ENCODE measurements at regions not wholly inside any gene's neighbourhood (a gene's known extent, or its start where the extent isn't known, plus 50 kb on each side); places are given as distances from the start of the nearest gene placed in this dataset.
A peak's percentile ranks its signal among the peaks of the same experiment; 100 is the strongest.

GRCh38 chr2:204257781-204258180 lies 287.5 kb upstream of the PARD3B start:
- WGBS: 93% methylated on average over 5 of the region's 5 CpGs
- H3K4me1 ChIP-seq (replicated peaks): no peaks in the 10 kb centered on the region
- no peaks in the 10 kb centered on the region for H3K27me3 ChIP-seq (replicated peaks; ENCODE audit: insufficient read depth)
- H3K4me3 ChIP-seq: no peak overlapping the region
- DNase-seq (ENCODE audit: low spot score): no peak
- intact Hi-C loops (cut with DNase I): no loop called here
- H3K27ac ChIP-seq: no peak overlapping the region
- TF ChIP-seq POLR2A (IDR thresholded peaks at IDR 0.05) (no peak), POLR2AphosphoS5 (IDR thresholded peaks at IDR 0.05) (no peak), CTCF (IDR thresholded peaks at IDR 0.05) (no peak)
- H3K9me3 ChIP-seq: no peaks in the 10 kb centered on the region
- no peaks in the 10 kb centered on the region for H3K36me3 ChIP-seq

DNA sequence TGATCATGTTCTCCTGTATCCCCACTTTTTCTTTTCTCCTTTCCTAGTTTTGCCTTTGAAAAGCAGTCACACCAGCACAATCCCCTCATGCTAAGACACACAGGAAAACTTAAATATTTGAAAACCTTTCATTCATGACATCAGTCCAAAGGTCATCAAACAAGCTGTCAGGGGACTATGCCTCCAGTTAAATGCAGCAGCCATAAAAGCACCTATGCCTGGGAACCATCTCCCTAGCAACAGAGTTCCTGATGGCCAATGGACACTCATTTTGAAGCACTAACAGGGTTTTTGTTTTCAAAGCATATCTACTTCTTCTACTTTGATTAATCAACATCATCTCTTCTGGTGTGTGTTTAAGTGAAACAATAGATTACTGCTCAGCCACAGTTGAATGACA lies 286.4 kb upstream of the PARD3B start:
- no peak for DNase-seq (ENCODE audit: low spot score)
- Histone ChIP-seq H3K4me1 (replicated peaks) (no peaks in the 10 kb centered on the region), H3K27ac (no peak overlapping the region), H3K36me3 (no peaks in the 10 kb centered on the region), H3K9me3 (no peaks in the 10 kb centered on the region), H3K4me3 (no peak overlapping the region), H3K27me3 (replicated peaks; ENCODE audit: insufficient read depth) (no peaks in the 10 kb centered on the region)
- intact Hi-C loops (cut with DNase I): no loop called here
- TF ChIP-seq POLR2A (IDR thresholded peaks at IDR 0.05) (no peak), CTCF (IDR thresholded peaks at IDR 0.05) (no peak), POLR2AphosphoS5 (IDR thresholded peaks at IDR 0.05) (no peak)

- H3K27me3 ChIP-seq (replicated peaks; ENCODE audit: insufficient read depth): no peaks in the 10 kb centered on the region
- no peaks in the 10 kb centered on the region for H3K4me1 ChIP-seq (replicated peaks)
- no peaks in the 10 kb centered on the region for H3K36me3 ChIP-seq
- H3K4me3 ChIP-seq: no peak overlapping the region
- TF ChIP-seq POLR2A (IDR thresholded peaks at IDR 0.05): no peak
- TF ChIP-seq CTCF (IDR thresholded peaks at IDR 0.05): peak; percentile 28 to 68 (median 62)
- H3K27ac ChIP-seq: no peak overlapping the region
- peak; percentile 26 for DNase-seq (ENCODE audit: low spot score)
- WGBS: 42% methylated on average over 9 of the region's 9 CpGs
- no peaks in the 10 kb centered on the region for H3K9me3 ChIP-seq
- intact Hi-C loops (cut with DNase I): loop anchor here (5.0 to 10.0 kb wide), 2 partner anchors 236 to 1417 kb away; no protein-coding TSS in a partner anchor
Measured at GRCh38 chr2:204260162-204260877, 285.0 kb upstream of the PARD3B start.

GRCh38 chr2:204260901-204261300 lies 284.4 kb upstream of the PARD3B start:
- H3K36me3 ChIP-seq: no peaks in the 10 kb centered on the region
- WGBS: 83% methylated on average over 2 of the region's 2 CpGs
- no peak for DNase-seq (ENCODE audit: low spot score)
- intact Hi-C loops (cut with DNase I): loop anchor here (5.0 to 10.0 kb wide), 2 partner anchors 236 to 1416 kb away; no protein-coding TSS in a partner anchor
- no peaks in the 10 kb centered on the region for H3K4me1 ChIP-seq (replicated peaks)
- no peak overlapping the region for H3K4me3 ChIP-seq
- TF ChIP-seq CTCF (IDR thresholded peaks at IDR 0.05) (no peak), POLR2AphosphoS5 (IDR thresholded peaks at IDR 0.05) (no peak), POLR2A (IDR thresholded peaks at IDR 0.05) (no peak)
- H3K27ac ChIP-seq: no peak overlapping the region
- no peaks in the 10 kb centered on the region for H3K9me3 ChIP-seq
- no peaks in the 10 kb centered on the region for H3K27me3 ChIP-seq (replicated peaks; ENCODE audit: insufficient read depth)

DNA sequence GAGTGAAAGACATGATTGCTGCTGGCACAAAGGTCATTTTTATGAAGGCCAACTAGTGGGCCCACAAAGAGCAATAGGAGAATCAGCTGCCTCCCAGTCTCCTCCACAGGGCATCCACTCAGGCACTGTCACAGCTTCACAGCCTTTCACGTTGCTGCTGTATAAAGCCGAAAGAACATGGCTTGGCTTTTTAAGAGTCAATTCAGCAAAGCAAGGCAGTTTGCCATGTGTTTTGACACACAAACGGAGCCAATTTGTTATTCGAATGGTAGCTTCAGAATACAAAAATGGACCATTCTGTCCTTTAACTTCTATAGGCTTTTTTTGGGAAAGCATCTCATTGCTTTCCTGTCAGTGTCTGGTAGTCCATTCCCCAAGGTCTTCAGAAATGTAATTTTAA lies 283.4 kb upstream of the PARD3B start:
- TF ChIP-seq POLR2AphosphoS5 (IDR thresholded peaks at IDR 0.05) (no peak), CTCF (IDR thresholded peaks at IDR 0.05) (no peak), POLR2A (IDR thresholded peaks at IDR 0.05) (no peak)
- H3K36me3 ChIP-seq: no peaks in the 10 kb centered on the region
- WGBS: 66% methylated on average over 4 of the region's 4 CpGs
- H3K4me1 ChIP-seq (replicated peaks): no peaks in the 10 kb centered on the region
- H3K27ac ChIP-seq: no peak overlapping the region
- no peaks in the 10 kb centered on the region for H3K27me3 ChIP-seq (replicated peaks; ENCODE audit: insufficient read depth)
- intact Hi-C loops (cut with DNase I): loop anchor here (5.0 to 10.0 kb wide), 2 partner anchors 237 to 1415 kb away; no protein-coding TSS in a partner anchor
- H3K4me3 ChIP-seq: no peak overlapping the region
- no peaks in the 10 kb centered on the region for H3K9me3 ChIP-seq
- no peak for DNase-seq (ENCODE audit: low spot score)

Measured in prostate gland (tissue), 2 donors.